ENCODE measurements at regions not wholly inside any gene's neighbourhood (a gene's known extent, or its start where the extent isn't known, plus 50 kb on each side); places are given as distances from the start of the nearest gene placed in this dataset.

DNA sequence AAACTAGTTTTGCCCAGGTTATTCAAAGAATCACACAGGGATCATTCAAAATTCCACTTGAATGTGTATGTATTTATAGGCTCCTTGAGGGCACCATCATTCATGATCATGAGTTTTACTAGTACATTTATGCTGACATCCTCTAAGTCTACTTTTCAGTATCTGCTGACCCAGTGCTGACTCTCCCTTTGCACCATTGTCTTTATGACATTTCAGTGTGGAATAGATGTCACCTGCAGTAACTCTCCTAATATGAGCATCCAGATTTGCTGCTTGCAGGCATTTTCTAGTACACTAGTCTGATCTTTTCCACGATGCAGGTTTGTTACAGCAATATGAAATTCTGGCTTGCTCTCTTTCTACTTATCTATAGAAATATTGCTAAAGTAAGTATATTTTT, 1603.5 kb downstream of the SI start:
- TF ChIP-seq POLR2A (IDR thresholded peaks at IDR 0.05) (no peak), CTCF (IDR thresholded peaks at IDR 0.05) (no peak)
- Histone ChIP-seq H3K27me3 (no peaks in the 10 kb centered on the region), H3K36me3 (no peaks in the 10 kb centered on the region), H3K9me3 (peaks cover 0 to 5% (median 0%) of the 10 kb centered on the region in 12 donors), H3K4me3 (no peak overlapping the region), H3K27ac (no peak overlapping the region), H3K4me1 (no peaks in the 10 kb centered on the region)
- WGBS, 4 donors = 40 to 86% (median 84%) methylated on average over 1 of the region's 1 CpG
- no peak for ATAC-seq
- intact Hi-C loops (cut with DNase I) = no loop called here
- no peak for DNase-seq

DNA sequence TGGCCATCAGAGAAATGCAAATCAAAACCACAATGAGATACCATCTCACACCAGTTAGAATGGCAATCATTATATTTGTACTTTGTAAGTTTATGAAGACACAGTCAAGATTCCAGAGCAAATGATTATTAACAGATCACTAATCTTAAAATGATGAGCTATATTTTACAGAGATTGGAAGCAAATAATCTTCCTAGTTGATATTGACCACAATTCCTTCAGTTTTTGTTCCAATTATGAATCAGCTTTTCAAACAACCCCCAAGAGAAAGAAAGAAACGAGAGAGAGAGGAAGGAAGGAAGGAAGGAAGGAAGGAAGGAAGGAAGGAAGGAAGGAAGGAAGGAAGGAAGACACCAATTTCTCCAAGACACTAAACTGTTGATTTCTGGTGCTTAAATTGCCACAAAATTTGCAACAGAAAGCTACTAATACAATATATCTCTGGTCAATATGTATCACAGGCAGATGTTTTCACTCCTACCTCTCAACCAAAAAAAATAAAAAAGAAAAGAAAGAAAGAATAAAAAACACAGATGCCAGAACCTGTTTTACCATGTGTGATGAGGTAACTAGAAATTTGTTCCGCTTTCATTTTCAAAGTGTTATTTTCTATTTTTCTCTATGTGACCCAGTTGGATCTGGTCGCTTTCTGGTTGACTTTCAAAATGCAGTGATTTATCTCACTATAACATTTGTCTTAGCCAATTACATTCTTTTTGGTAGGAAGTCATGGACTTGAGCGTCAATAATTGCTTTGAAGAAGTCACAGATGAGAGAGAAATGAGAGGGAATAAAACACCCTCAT, 1609.6 kb downstream of the SI start:
- no peak overlapping the region for H3K4me3 ChIP-seq
- H3K36me3 ChIP-seq = no peaks in the 10 kb centered on the region
- H3K4me1 ChIP-seq = no peaks in the 10 kb centered on the region
- intact Hi-C loops (cut with DNase I) = no loop called here
- TF ChIP-seq CTCF (IDR thresholded peaks at IDR 0.05) (no peak), POLR2A (IDR thresholded peaks at IDR 0.05) (no peak)
- DNase-seq = no peak
- WGBS, 4 donors = 66 to 77% (median 69%) methylated on average over 4 of the region's 4 CpGs
- H3K9me3 ChIP-seq = peaks cover 0 to 11% (median 0%) of the 10 kb centered on the region in 12 donors
- no peaks in the 10 kb centered on the region for H3K27me3 ChIP-seq
- H3K27ac ChIP-seq = no peak overlapping the region
- no peak for ATAC-seq

- Histone ChIP-seq H3K4me1 (no peaks in the 10 kb centered on the region), H3K27ac (no peak overlapping the region), H3K36me3 (no peaks in the 10 kb centered on the region), H3K9me3 (peaks cover 0 to 4% (median 0%) of the 10 kb centered on the region in 12 donors), H3K27me3 (no peaks in the 10 kb centered on the region), H3K4me3 (no peak overlapping the region)
- intact Hi-C loops (cut with DNase I) = no loop called here
- no peak for DNase-seq
- TF ChIP-seq CTCF (IDR thresholded peaks at IDR 0.05) (no peak), POLR2A (IDR thresholded peaks at IDR 0.05) (no peak)
- 55 to 73% (median 60%) methylated on average over 1 of the region's 1 CpG for WGBS, 4 donors
- no peak for ATAC-seq
These were observed 1615.8 kb downstream of the SI start for GRCh38 chr3:163462446-163462845.

- H3K4me1 ChIP-seq = no peaks in the 10 kb centered on the region
- TF ChIP-seq CTCF (IDR thresholded peaks at IDR 0.05) = no peak
- TF ChIP-seq POLR2A (IDR thresholded peaks at IDR 0.05) = no peak
- peaks cover 0 to 26% (median 3%) of the 10 kb centered on the region in 12 donors for H3K9me3 ChIP-seq
- intact Hi-C loops (cut with DNase I) = no loop called here
- no peak overlapping the region for H3K27ac ChIP-seq
- WGBS, 4 donors = 73 to 82% (median 77%) methylated on average over 2 of the region's 2 CpGs
- no peak overlapping the region for H3K4me3 ChIP-seq
- H3K27me3 ChIP-seq = no peaks in the 10 kb centered on the region
- no peaks in the 10 kb centered on the region for H3K36me3 ChIP-seq
- ATAC-seq (no peak), DNase-seq (no peak)
These were observed 1627.6 kb downstream of the SI start for GRCh38 chr3:163450698-163451097.

Data from heart left ventricle (tissue), 16 donors.